Colonic mucosa (tissue), 4 donors: ENCODE measurements at regions not wholly inside any gene's neighbourhood (a gene's known extent, or its start where the extent isn't known, plus 50 kb on each side); places are given as distances from the start of the nearest gene placed in this dataset.

Source experiments
- DNase-seq: peaks from one replicate; pipeline ENCODE4 v3.0.0-alpha.2; 2020
- H3K27ac ChIP-seq: fragments of 200-600 bp; one replicate; pipeline ENCODE4 v1.8.0; 2021
- H3K27me3 ChIP-seq: fragments of 200-600 bp; one replicate; pipeline ENCODE4 v1.8.0; 2021
- H3K36me3 ChIP-seq: fragments of 200-600 bp; one replicate; pipeline ENCODE4 v1.8.0; 2021
- H3K4me1 ChIP-seq: fragments of 200-600 bp; one replicate; pipeline ENCODE4 v1.8.0; 2021; ENCODE audit warnings: mild to moderate bottlenecking
- H3K4me3 ChIP-seq: fragments of 200-600 bp; one replicate; pipeline ENCODE4 v1.8.0; 2021
- H3K9ac ChIP-seq, 2 donors: one replicate each; pipeline ENCODE4 v1.7.0; 2013; ENCODE audit warnings: control low read depth in 2 of 2, low read depth in 2 of 2, low read length in 2 of 2
- H3K9me3 ChIP-seq: fragments of 200-600 bp; one replicate; pipeline ENCODE4 v1.8.0; 2021
- CTCF ChIP-seq: fragments of 200-600 bp; IDR thresholded peaks from one replicate; pipeline ENCODE4 v1.8.0; 2022; ENCODE audit warnings: antibody characterized with exemption, mild to moderate bottlenecking
- intact Hi-C: fragments of 100-400 bp; cut with DNase I; formaldehyde crosslinking; loops from one replicate; pipeline ENCODE4 v1.14.1; 2022
- donor health status: healthy.
- donor health status: DM: no; HTN: no; CAD: no.
- donor health status: DM: no; HTN: no; CAD: no.

- H3K36me3 ChIP-seq: no peaks in the 10 kb centered on the region
- no peak overlapping the region for H3K9ac ChIP-seq
- no peak overlapping the region for H3K27ac ChIP-seq
- H3K4me3 ChIP-seq: no peak overlapping the region
- intact Hi-C loops: no loop called here
- no peak for TF ChIP-seq CTCF
- DNase-seq: no peak
- no peaks in the 10 kb centered on the region for H3K27me3 ChIP-seq
- no peaks in the 10 kb centered on the region for H3K9me3 ChIP-seq
- H3K4me1 ChIP-seq: no peaks in the 10 kb centered on the region
Measured at GRCh38 chr1:195336812-195337211, 1271.4 kb downstream of the KCNT2 start.

GRCh38 chr1:195335541-195335940 is 1272.7 kb downstream of the KCNT2 start:
- Histone ChIP-seq H3K36me3 (no peaks in the 10 kb centered on the region), H3K27ac (no peak overlapping the region), H3K9me3 (no peaks in the 10 kb centered on the region), H3K4me1 (no peaks in the 10 kb centered on the region), H3K9ac (no peak overlapping the region), H3K27me3 (no peaks in the 10 kb centered on the region), H3K4me3 (no peak overlapping the region)
- TF ChIP-seq CTCF: no peak
- DNase-seq: no peak
- intact Hi-C loops: no loop called here

- no peaks in the 10 kb centered on the region for H3K4me1 ChIP-seq
Measured at GRCh38 chr1:195332102-195332501, 1276.1 kb downstream of the KCNT2 start.

GRCh38 chr1:195328681-195329080 is 1279.6 kb downstream of the KCNT2 start:
- Histone ChIP-seq H3K4me1 (no peaks in the 10 kb centered on the region), H3K9me3 (no peaks in the 10 kb centered on the region), H3K9ac (no peak overlapping the region), H3K36me3 (no peaks in the 10 kb centered on the region), H3K27me3 (no peaks in the 10 kb centered on the region), H3K27ac (no peak overlapping the region), H3K4me3 (no peak overlapping the region)
- no peak for TF ChIP-seq CTCF
- intact Hi-C loops: no loop called here
- no peak for DNase-seq

More at GRCh38 chr1:195332102-195332501, 1276.1 kb downstream of the KCNT2 start:
- Histone ChIP-seq H3K4me3 (no peak overlapping the region), H3K27ac (no peak overlapping the region), H3K9me3 (no peaks in the 10 kb centered on the region), H3K36me3 (no peaks in the 10 kb centered on the region), H3K27me3 (no peaks in the 10 kb centered on the region), H3K9ac (no peak overlapping the region)
- no peak for DNase-seq
- intact Hi-C loops: no loop called here
- no peak for TF ChIP-seq CTCF

- Histone ChIP-seq H3K36me3 (no peaks in the 10 kb centered on the region), H3K9ac (no peak overlapping the region), H3K4me1 (no peaks in the 10 kb centered on the region), H3K9me3 (no peaks in the 10 kb centered on the region), H3K27me3 (no peaks in the 10 kb centered on the region), H3K4me3 (no peak overlapping the region), H3K27ac (no peak overlapping the region)
- no peak for TF ChIP-seq CTCF
- no peak for DNase-seq
- intact Hi-C loops: no loop called here
Measured at GRCh38 chr1:195328102-195328501, 1280.1 kb downstream of the KCNT2 start.

- H3K36me3 ChIP-seq: no peaks in the 10 kb centered on the region
- no peaks in the 10 kb centered on the region for H3K4me1 ChIP-seq
- H3K27ac ChIP-seq: no peak overlapping the region
- intact Hi-C loops: no loop called here
- no peak overlapping the region for H3K4me3 ChIP-seq
- H3K9ac ChIP-seq: no peak overlapping the region
- H3K27me3 ChIP-seq: no peaks in the 10 kb centered on the region
- no peak for DNase-seq
- no peak for TF ChIP-seq CTCF
- no peaks in the 10 kb centered on the region for H3K9me3 ChIP-seq
Measured at GRCh38 chr1:195327361-195327760, 1280.9 kb downstream of the KCNT2 start.
